Caco-2 (cell line): ENCODE measurements at regions not wholly inside any gene's neighbourhood (a gene's known extent, or its start where the extent isn't known, plus 50 kb on each side); places are given as distances from the start of the nearest gene placed in this dataset.

ENCODE experiments used
- BruUV-seq: library from RNA; stranded (reverse); fragments of 400-500 nt; replicated peaks from 2 replicates; lab custom pipeline; 2021; lab: Mats Ljungman, UMichigan
- CTCF ChIA-PET: fragments of 300-600 bp; sonication (Branson Sonifier 250); formaldehyde crosslinking; loops from one replicate; lab custom pipeline; 2022; ENCODE audit warnings: antibody characterized with exemption; lab: Charles Lee
- POLR2A ChIA-PET: fragments of 300-600 bp; sonication (Branson Sonifier 250); formaldehyde crosslinking; loops from one replicate; lab custom pipeline; 2022; ENCODE audit warnings: antibody characterized with exemption; lab: Charles Lee
- DNase-seq, 2 experiments: peaks; one replicate each; pipeline versions ENCODE4 v3.0.0 to v3.0.0-alpha.2; 2020 to 2022
- H3K27me3 ChIP-seq: replicated peaks from 2 replicates; pipeline ENCODE4 v1.6.0; 2011; ENCODE audit warnings: low read length; ENCODE audit not compliant: control insufficient read depth, insufficient read depth
- H3K36me3 ChIP-seq: 2 replicates; pipeline ENCODE4 v1.5.1; 2011; ENCODE audit warnings: low read length; ENCODE audit not compliant: control insufficient read depth, insufficient read depth
- H3K4me1 ChIP-seq: fragments of 250-450 bp; sonication (Bioruptor Pico); 2 replicates; pipeline ENCODE4 v1.5.1; 2020; ENCODE audit warnings: mild to moderate bottlenecking
- H3K4me3 ChIP-seq: 2 replicates; pipeline ENCODE4 v1.5.1; 2011; ENCODE audit warnings: low read depth, mild to moderate bottlenecking, control low read depth, low read length
- H3K9me3 ChIP-seq: fragments of 250-450 bp; sonication (Bioruptor Pico); 2 replicates; pipeline ENCODE4 v1.5.1; 2020; ENCODE audit warnings: mild to moderate bottlenecking, moderate library complexity
- H3K27ac Mint-ChIP-seq: one replicate; pipeline ENCODE4 v1.8.0; 2022; ENCODE audit warnings: mixed read lengths; ENCODE audit not compliant: unreplicated experiment
- H3K27me3 Mint-ChIP-seq: one replicate; pipeline ENCODE4 v1.8.0; 2022; ENCODE audit warnings: mixed read lengths; ENCODE audit not compliant: insufficient read depth, unreplicated experiment
- H3K36me3 Mint-ChIP-seq: one replicate; pipeline ENCODE4 v1.8.0; 2022; ENCODE audit warnings: mild to moderate bottlenecking, mixed read lengths; ENCODE audit not compliant: insufficient read depth, unreplicated experiment
- H3K4me1 Mint-ChIP-seq: one replicate; pipeline ENCODE4 v1.8.0; 2022; ENCODE audit warnings: low read depth, mixed read lengths; ENCODE audit not compliant: unreplicated experiment
- H3K4me3 Mint-ChIP-seq: one replicate; pipeline ENCODE4 v1.8.0; 2022; ENCODE audit warnings: mild to moderate bottlenecking, moderate library complexity, mixed read lengths; ENCODE audit not compliant: unreplicated experiment
- H3K9me3 Mint-ChIP-seq: one replicate; pipeline ENCODE4 v1.8.0; 2022; ENCODE audit warnings: mixed read lengths; ENCODE audit not compliant: unreplicated experiment
- CTCF ChIP-seq, 2 experiments: fragments of 200-600 bp in 1 of 2; IDR thresholded peaks; 1 replicate in 1 of 2; 2 replicates in 1 of 2; pipeline versions ENCODE4 v1.5.1 to v1.8.0; 2011 to 2022; ENCODE audit warnings: antibody characterized with exemption in 1 of 2, control low read depth in 1 of 2, inconsistent platforms in 1 of 2, low read depth in 1 of 2, low read length in 1 of 2, mild to moderate bottlenecking in 1 of 2, moderate library complexity in 1 of 2; ENCODE audit not compliant: insufficient read depth in 1 of 2, severe bottlenecking in 1 of 2, unreplicated experiment in 1 of 2
- intact Hi-C: fragments of 100-400 bp; cut with micrococcal nuclease; formaldehyde crosslinking; loops from one replicate; pipeline ENCODE4 v1.10.0; 2022; ENCODE audit not compliant: unreplicated experiment

- no peaks in the 10 kb centered on the region for H3K36me3 ChIP-seq
- H3K36me3 Mint-ChIP-seq = no peaks in the 10 kb centered on the region
- no peaks in the 10 kb centered on the region for H3K27me3 ChIP-seq
- DNase-seq = no peak
- no peaks in the 10 kb centered on the region for H3K27me3 Mint-ChIP-seq
- no peak for TF ChIP-seq CTCF (IDR thresholded peaks at IDR 0.05; ENCODE audit: insufficient read depth in 1 of 2, low read depth in 1 of 2, low read length in 1 of 2, severe bottlenecking in 1 of 2, unreplicated experiment in 1 of 2)
- CTCF ChIA-PET = no interaction called here
- H3K9me3 Mint-ChIP-seq = no peaks in the 10 kb centered on the region
- no peak overlapping the region for H3K4me3 Mint-ChIP-seq
- intact Hi-C loops = no loop called here
- no peaks in the 10 kb centered on the region for H3K4me1 ChIP-seq
- no peak overlapping the region for H3K4me3 ChIP-seq
- no peaks in the 10 kb centered on the region for H3K9me3 ChIP-seq
- no TSS peak for BruUV-seq
- H3K27ac Mint-ChIP-seq = no peak overlapping the region
- POLR2A ChIA-PET = no interaction called here
- no peaks in the 10 kb centered on the region for H3K4me1 Mint-ChIP-seq
Observed at GRCh38 chr3:107325446-107325845, 51.8 kb upstream of the CCDC54 start.
